ENCODE measurements at regions not wholly inside any gene's neighbourhood (a gene's known extent, or its start where the extent isn't known, plus 50 kb on each side); places are given as distances from the start of the nearest gene placed in this dataset.

GRCh38 chr2:39608263-39608575 is 57.5 kb upstream of the TMEM178A start:
- no peak overlapping the region for H3K27ac ChIP-seq

DNA sequence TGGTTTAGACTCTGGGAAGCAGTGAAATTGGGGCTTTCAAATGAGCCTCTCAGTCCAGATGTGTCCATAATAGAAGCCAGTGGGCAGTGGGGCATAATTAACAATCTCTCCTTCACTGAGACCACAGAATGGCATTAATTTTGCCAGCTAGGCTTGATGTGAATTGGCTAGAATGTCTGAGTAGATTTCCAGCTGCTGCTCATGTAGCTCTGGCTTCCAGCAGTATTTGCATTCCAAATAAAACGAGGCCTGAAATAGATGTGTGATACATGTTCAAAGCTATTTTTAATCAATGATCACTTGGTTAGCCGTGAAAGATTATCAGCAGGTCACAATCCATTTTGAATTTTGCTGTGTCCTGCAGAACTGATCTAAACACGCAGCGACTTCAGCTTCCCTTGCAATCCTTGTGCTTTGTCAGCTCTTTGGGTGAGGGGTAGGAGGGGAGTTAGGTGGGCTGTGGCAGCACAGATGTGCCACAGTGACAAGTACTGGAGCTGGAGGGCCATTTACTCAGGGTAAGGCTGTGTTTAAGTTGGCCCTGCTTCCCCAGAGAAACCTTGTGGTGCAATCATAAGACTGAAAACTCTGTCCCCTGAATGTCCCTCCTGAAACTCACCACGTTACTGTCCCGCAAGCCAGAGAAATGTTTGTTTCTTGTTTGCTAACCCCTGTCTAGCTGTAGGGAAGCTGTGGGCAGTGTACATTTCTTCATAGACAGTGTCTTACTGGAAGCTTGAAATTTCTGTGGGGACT is 56.9 kb upstream of the TMEM178A start:
- no peak overlapping the region for H3K27ac ChIP-seq
- no peak for DNase-seq (ENCODE audit: low read depth, low spot score)

More at GRCh38 chr2:39608263-39608575, 57.5 kb upstream of the TMEM178A start:
- DNase-seq (ENCODE audit: low read depth, low spot score) = no peak

DNA sequence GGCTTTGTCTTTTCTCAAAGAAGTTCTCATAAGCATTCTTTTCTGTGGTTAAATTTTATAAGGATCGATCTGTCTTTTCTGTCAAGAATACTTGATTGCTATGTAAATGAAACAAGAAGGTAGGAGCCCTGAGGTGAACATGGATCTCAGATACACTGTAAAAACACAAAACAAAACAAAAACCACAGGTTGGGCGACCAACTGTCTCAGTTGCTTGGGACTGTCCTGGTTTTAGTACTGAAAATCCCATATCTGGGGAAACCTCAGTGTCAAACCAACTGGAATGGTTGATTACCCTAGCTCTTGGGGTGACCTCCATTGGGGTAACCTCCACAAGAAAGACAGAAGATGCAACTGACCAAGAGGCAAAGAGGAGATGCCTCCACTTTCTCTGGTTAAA is 55.8 kb upstream of the TMEM178A start:
- no peak overlapping the region for H3K27ac ChIP-seq
- no peak for DNase-seq (ENCODE audit: low read depth, low spot score)

GRCh38 chr2:39615675-39616074 is 50.0 kb upstream of the TMEM178A start:
- no peak for DNase-seq (ENCODE audit: low read depth, low spot score)
- H3K27ac ChIP-seq = no peak overlapping the region
